ENCODE measurements at regions not wholly inside any gene's neighbourhood (a gene's known extent, or its start where the extent isn't known, plus 50 kb on each side); places are given as distances from the start of the nearest gene placed in this dataset.

GRCh38 chr2:236776695-236777251 lies 207.1 kb downstream of the ACKR3 start:
- DNase-seq (ENCODE audit: low spot score) = no peak
- no peak for TF ChIP-seq EZH2 (IDR thresholded peaks at IDR 0.05; ENCODE audit: borderline replicate concordance)
- TF ChIP-seq CTCF (IDR thresholded peaks at IDR 0.05; ENCODE audit: poor library complexity) = no peak
- TF ChIP-seq EZH2phosphoT487 (IDR thresholded peaks at IDR 0.05; ENCODE audit: low read depth, severe bottlenecking, unreplicated experiment) = no peak
- H3K4me2 ChIP-seq = peak overlapping the region; percentile 42

GRCh38 chr2:236777408-236777807 lies 207.8 kb downstream of the ACKR3 start:
- H3K9me3 ChIP-seq (ENCODE audit: low read depth) = no peaks in the 10 kb centered on the region
- peaks cover 10% of the 10 kb centered on the region for H3K79me2 ChIP-seq
- no peaks in the 10 kb centered on the region for H3K27me3 ChIP-seq
- H4K20me1 ChIP-seq (ENCODE audit: insufficient read depth, poor library complexity, severe bottlenecking) = no peaks in the 10 kb centered on the region
- H3K9me2 ChIP-seq (replicated peaks; ENCODE audit: insufficient read depth) = no peaks in the 10 kb centered on the region
- 77% methylated on average over 8 of the region's 8 CpGs for WGBS (ENCODE audit: low lambda C conversion rate, missing lambda C conversion rate)
- no peaks in the 10 kb centered on the region for H3K36me3 ChIP-seq (replicated peaks; ENCODE audit: insufficient read depth, low read depth)
- TF ChIP-seq EZH2 (IDR thresholded peaks at IDR 0.05; ENCODE audit: borderline replicate concordance) (no peak), CTCF (IDR thresholded peaks at IDR 0.05; ENCODE audit: poor library complexity) (no peak), EZH2phosphoT487 (IDR thresholded peaks at IDR 0.05; ENCODE audit: low read depth, severe bottlenecking, unreplicated experiment) (no peak)
- no peak overlapping the region for H2AFZ ChIP-seq
- no peak for DNase-seq (ENCODE audit: low spot score)
- H3K4me2 ChIP-seq = peak overlapping the region; percentile 41
- peaks cover 14% of the 10 kb centered on the region for H3K4me1 ChIP-seq (ENCODE audit: insufficient read depth)
- no peak overlapping the region for H3K4me3 ChIP-seq
- H3K27ac ChIP-seq = peak overlapping the region; percentile 21

More at GRCh38 chr2:236776695-236777251, 207.1 kb downstream of the ACKR3 start:
- Histone ChIP-seq H3K9me2 (replicated peaks; ENCODE audit: insufficient read depth) (no peaks in the 10 kb centered on the region), H3K36me3 (replicated peaks; ENCODE audit: insufficient read depth, low read depth) (no peaks in the 10 kb centered on the region), H3K79me2 (peaks cover 10% of the 10 kb centered on the region), H3K27me3 (no peaks in the 10 kb centered on the region), H3K27ac (peak overlapping the region; percentile 63), H3K9me3 (ENCODE audit: low read depth) (no peaks in the 10 kb centered on the region), H3K4me1 (ENCODE audit: insufficient read depth) (peaks cover 14% of the 10 kb centered on the region), H4K20me1 (ENCODE audit: insufficient read depth, poor library complexity, severe bottlenecking) (no peaks in the 10 kb centered on the region), H3K4me3 (no peak overlapping the region), H2AFZ (no peak overlapping the region)
- WGBS (ENCODE audit: low lambda C conversion rate, missing lambda C conversion rate) = 63% methylated on average over 8 of the region's 8 CpGs

- WGBS (ENCODE audit: low lambda C conversion rate, missing lambda C conversion rate) = 82% methylated on average over 17 of the region's 17 CpGs
- H4K20me1 ChIP-seq (ENCODE audit: insufficient read depth, poor library complexity, severe bottlenecking) = no peaks in the 10 kb centered on the region
- no peaks in the 10 kb centered on the region for H3K27me3 ChIP-seq
- H2AFZ ChIP-seq = no peak overlapping the region
- H3K9me2 ChIP-seq (replicated peaks; ENCODE audit: insufficient read depth) = no peaks in the 10 kb centered on the region
- H3K4me1 ChIP-seq (ENCODE audit: insufficient read depth) = peaks cover 9% of the 10 kb centered on the region
- peaks cover 10% of the 10 kb centered on the region for H3K79me2 ChIP-seq
- DNase-seq (ENCODE audit: low spot score) = no peak
- TF ChIP-seq CTCF (IDR thresholded peaks at IDR 0.05; ENCODE audit: poor library complexity) (no peak), EZH2 (IDR thresholded peaks at IDR 0.05; ENCODE audit: borderline replicate concordance) (no peak), EZH2phosphoT487 (IDR thresholded peaks at IDR 0.05; ENCODE audit: low read depth, severe bottlenecking, unreplicated experiment) (no peak)
- H3K9me3 ChIP-seq (ENCODE audit: low read depth) = no peaks in the 10 kb centered on the region
- no peaks in the 10 kb centered on the region for H3K36me3 ChIP-seq (replicated peaks; ENCODE audit: insufficient read depth, low read depth)
- no peak overlapping the region for H3K4me3 ChIP-seq
- H3K27ac ChIP-seq = no peak overlapping the region
- H3K4me2 ChIP-seq = no peak overlapping the region
Measured at GRCh38 chr2:236781933-236782816, 212.6 kb downstream of the ACKR3 start.
